DMS 273 (cell line): ENCODE measurements at regions not wholly inside any gene's neighbourhood (a gene's known extent, or its start where the extent isn't known, plus 50 kb on each side); places are given as distances from the start of the nearest gene placed in this dataset.

Source experiments
- DNase-seq: peaks from one replicate; lab custom pipeline; 2025; ENCODE audit not compliant: unreplicated experiment; lab: John Stamatoyannopoulos, UW

- no peak for DNase-seq
These were observed 85.7 kb upstream of the CST7 start for GRCh38 chr20:24863356-24863755.

- DNase-seq, result no peak
These were observed 83.1 kb upstream of the CST7 start for GRCh38 chr20:24866008-24866407.

GRCh38 chr20:24866742-24867141 lies 82.3 kb upstream of the CST7 start:
- no peak for DNase-seq

- no peak for DNase-seq
These were observed 81.5 kb upstream of the CST7 start for GRCh38 chr20:24867556-24867955.

GRCh38 chr20:24868396-24868927 lies 80.6 kb upstream of the CST7 start:
- no peak for DNase-seq

- no peak for DNase-seq
These were observed 80.1 kb upstream of the CST7 start for GRCh38 chr20:24868959-24869358.

GRCh38 chr20:24870057-24870456 lies 79.0 kb upstream of the CST7 start:
- DNase-seq, result no peak

GRCh38 chr20:24870881-24871280 lies 78.2 kb upstream of the CST7 start:
- no peak for DNase-seq

GRCh38 chr20:24871480-24872213 lies 77.4 kb upstream of the CST7 start:
- peak; percentile 44 for DNase-seq

- peak; percentile 66 for DNase-seq
These were observed 76.6 kb upstream of the CST7 start for GRCh38 chr20:24872291-24873024.

GRCh38 chr20:24873025-24873620 lies 75.9 kb upstream of the CST7 start:
- no peak for DNase-seq

GRCh38 chr20:24875078-24875477 lies 74.0 kb upstream of the CST7 start:
- no peak for DNase-seq

GRCh38 chr20:24877652-24878051 lies 71.4 kb upstream of the CST7 start:
- DNase-seq, result no peak

- DNase-seq, result no peak
These were observed 70.4 kb upstream of the CST7 start for GRCh38 chr20:24878657-24879056.

GRCh38 chr20:24879875-24880274 lies 69.2 kb upstream of the CST7 start:
- DNase-seq, result no peak

GRCh38 chr20:24880356-24880755 lies 68.7 kb upstream of the CST7 start:
- no peak for DNase-seq

- no peak for DNase-seq
These were observed 58.8 kb upstream of the CST7 start for GRCh38 chr20:24890286-24890685.

GRCh38 chr20:24891546-24892393 lies 57.3 kb upstream of the CST7 start:
- DNase-seq, result no peak

- DNase-seq, result no peak
These were observed 56.5 kb upstream of the CST7 start for GRCh38 chr20:24892522-24892921.

- no peak for DNase-seq
These were observed 56.1 kb upstream of the CST7 start for GRCh38 chr20:24892931-24893330.

- DNase-seq, result no peak
These were observed 54.6 kb upstream of the CST7 start for GRCh38 chr20:24894488-24894887.
